SK-N-SH treated with all-trans-retinoic acid at 6 μM for 48 hours (cell line): ENCODE measurements at regions not wholly inside any gene's neighbourhood (a gene's known extent, or its start where the extent isn't known, plus 50 kb on each side); places are given as distances from the start of the nearest gene placed in this dataset.

Experiments
- BACH2 ChIP-seq: fragments of 250-450 bp; sonication (Bioruptor Pico); IDR thresholded peaks from 2 replicates; pipeline ENCODE4 v1.9.0; 2021; ENCODE audit warnings: mild to moderate bottlenecking, borderline replicate concordance
- GLIS3 ChIP-seq: fragments of 250-450 bp; sonication (Bioruptor Pico); IDR thresholded peaks from 2 replicates; pipeline ENCODE4 v1.5.0; 2020; ENCODE audit warnings: mild to moderate bottlenecking, moderate library complexity
- ISL1 ChIP-seq: fragments of 250-450 bp; sonication (Bioruptor Pico); IDR thresholded peaks from 2 replicates; pipeline ENCODE4 v2.1.2; 2022; ENCODE audit warnings: mild to moderate bottlenecking, moderate library complexity
- TCF4 ChIP-seq: fragments of 250-450 bp; sonication (Bioruptor Pico); IDR thresholded peaks from 2 replicates; pipeline ENCODE4 v1.8.0; 2021; ENCODE audit warnings: mild to moderate bottlenecking, moderate library complexity, borderline replicate concordance
- ZC3H10 ChIP-seq: fragments of 250-450 bp; sonication (Bioruptor Pico); IDR thresholded peaks from 2 replicates; pipeline ENCODE4 v1.5.1; 2021; ENCODE audit warnings: mild to moderate bottlenecking, moderate library complexity
- ZFP3 ChIP-seq: fragments of 250-450 bp; sonication (Bioruptor Pico); IDR thresholded peaks from 2 replicates; pipeline ENCODE4 v1.5.0; 2020; ENCODE audit warnings: mild to moderate bottlenecking, moderate library complexity
- ZFP30 ChIP-seq: fragments of 450-650 bp; formaldehyde crosslinking; IDR thresholded peaks from 2 replicates; pipeline ENCODE4 v1.5.0; 2022; ENCODE audit warnings: mild to moderate bottlenecking, moderate library complexity
- ZNF70 ChIP-seq: fragments of 450-650 bp; formaldehyde crosslinking; IDR thresholded peaks from 2 replicates; pipeline ENCODE4 v1.5.0; 2020; ENCODE audit warnings: mild to moderate bottlenecking, moderate library complexity
- ZNF8 ChIP-seq: fragments of 450-650 bp; formaldehyde crosslinking; IDR thresholded peaks from 2 replicates; pipeline ENCODE4 v1.5.0; 2020; ENCODE audit warnings: mild to moderate bottlenecking, moderate library complexity
- TF ChIP-seq, protein P1 (sequence below): fragments of 250-450 bp; sonication (Bioruptor Pico); IDR thresholded peaks from 2 replicates; pipeline ENCODE4 v1.5.1; 2020; ENCODE audit warnings: low read depth, mild to moderate bottlenecking, moderate library complexity
- TF ChIP-seq, protein P2 (sequence below): fragments of 250-450 bp; sonication (Bioruptor Pico); IDR thresholded peaks from 2 replicates; pipeline ENCODE4 v1.8.0; 2020; ENCODE audit warnings: mild to moderate bottlenecking, moderate library complexity, borderline replicate concordance
- TF ChIP-seq, protein P3 (sequence below): fragments of 250-450 bp; sonication (Bioruptor Pico); IDR thresholded peaks from 2 replicates; pipeline ENCODE4 v1.5.0; 2020; ENCODE audit warnings: mild to moderate bottlenecking, moderate library complexity

DNA sequence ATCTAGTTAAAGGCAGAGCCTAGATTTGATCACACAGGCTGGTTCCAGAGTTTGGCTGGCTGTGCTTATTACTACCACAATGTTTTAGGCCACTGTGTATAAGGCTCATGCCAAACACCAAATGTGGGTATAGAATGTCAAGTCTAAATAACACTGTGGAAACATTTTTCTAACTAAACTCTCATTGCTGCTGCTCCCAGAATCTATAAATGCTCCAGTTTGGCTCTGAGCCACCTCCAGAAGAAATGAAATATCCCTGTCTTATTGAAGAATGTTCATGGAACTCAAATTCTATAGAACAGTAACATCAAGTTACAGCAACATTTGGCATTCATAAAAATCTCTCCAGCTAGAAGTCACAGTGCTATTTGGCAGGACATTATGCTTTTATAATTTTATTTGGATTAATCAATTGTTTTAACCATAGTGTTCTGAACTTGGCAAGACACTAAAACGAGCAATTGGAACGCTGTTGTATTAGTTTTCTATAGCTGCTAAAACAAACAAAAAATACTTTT is 178.1 kb upstream of the COX7C start:
- TF ChIP-seq TCF4 (no peak), ZNF70 (no peak), GLIS3 (CRISPR knock-in tag) (no peak), ZFP3 (no peak), ZFP30 (CRISPR knock-in tag) (no peak), BACH2 (CRISPR knock-in tag) (no peak), ISL1 (no peak), ZC3H10 (CRISPR knock-in tag) (no peak), ZNF8 (CRISPR knock-in tag) (no peak)
- TF ChIP-seq, protein P1, sequence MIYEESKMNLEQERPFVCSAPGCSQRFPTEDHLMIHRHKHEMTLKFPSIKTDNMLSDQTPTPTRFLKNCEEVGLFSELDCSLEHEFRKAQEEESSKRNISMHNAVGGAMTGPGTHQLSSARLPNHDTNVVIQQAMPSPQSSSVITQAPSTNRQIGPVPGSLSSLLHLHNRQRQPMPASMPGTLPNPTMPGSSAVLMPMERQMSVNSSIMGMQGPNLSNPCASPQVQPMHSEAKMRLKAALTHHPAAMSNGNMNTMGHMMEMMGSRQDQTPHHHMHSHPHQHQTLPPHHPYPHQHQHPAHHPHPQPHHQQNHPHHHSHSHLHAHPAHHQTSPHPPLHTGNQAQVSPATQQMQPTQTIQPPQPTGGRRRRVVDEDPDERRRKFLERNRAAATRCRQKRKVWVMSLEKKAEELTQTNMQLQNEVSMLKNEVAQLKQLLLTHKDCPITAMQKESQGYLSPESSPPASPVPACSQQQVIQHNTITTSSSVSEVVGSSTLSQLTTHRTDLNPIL (CRISPR knock-in tag) = no peak
- TF ChIP-seq, protein P2, sequence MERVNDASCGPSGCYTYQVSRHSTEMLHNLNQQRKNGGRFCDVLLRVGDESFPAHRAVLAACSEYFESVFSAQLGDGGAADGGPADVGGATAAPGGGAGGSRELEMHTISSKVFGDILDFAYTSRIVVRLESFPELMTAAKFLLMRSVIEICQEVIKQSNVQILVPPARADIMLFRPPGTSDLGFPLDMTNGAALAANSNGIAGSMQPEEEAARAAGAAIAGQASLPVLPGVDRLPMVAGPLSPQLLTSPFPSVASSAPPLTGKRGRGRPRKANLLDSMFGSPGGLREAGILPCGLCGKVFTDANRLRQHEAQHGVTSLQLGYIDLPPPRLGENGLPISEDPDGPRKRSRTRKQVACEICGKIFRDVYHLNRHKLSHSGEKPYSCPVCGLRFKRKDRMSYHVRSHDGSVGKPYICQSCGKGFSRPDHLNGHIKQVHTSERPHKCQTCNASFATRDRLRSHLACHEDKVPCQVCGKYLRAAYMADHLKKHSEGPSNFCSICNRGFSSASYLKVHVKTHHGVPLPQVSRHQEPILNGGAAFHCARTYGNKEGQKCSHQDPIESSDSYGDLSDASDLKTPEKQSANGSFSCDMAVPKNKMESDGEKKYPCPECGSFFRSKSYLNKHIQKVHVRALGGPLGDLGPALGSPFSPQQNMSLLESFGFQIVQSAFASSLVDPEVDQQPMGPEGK (CRISPR knock-in tag) = no peak
- TF ChIP-seq, protein P3, sequence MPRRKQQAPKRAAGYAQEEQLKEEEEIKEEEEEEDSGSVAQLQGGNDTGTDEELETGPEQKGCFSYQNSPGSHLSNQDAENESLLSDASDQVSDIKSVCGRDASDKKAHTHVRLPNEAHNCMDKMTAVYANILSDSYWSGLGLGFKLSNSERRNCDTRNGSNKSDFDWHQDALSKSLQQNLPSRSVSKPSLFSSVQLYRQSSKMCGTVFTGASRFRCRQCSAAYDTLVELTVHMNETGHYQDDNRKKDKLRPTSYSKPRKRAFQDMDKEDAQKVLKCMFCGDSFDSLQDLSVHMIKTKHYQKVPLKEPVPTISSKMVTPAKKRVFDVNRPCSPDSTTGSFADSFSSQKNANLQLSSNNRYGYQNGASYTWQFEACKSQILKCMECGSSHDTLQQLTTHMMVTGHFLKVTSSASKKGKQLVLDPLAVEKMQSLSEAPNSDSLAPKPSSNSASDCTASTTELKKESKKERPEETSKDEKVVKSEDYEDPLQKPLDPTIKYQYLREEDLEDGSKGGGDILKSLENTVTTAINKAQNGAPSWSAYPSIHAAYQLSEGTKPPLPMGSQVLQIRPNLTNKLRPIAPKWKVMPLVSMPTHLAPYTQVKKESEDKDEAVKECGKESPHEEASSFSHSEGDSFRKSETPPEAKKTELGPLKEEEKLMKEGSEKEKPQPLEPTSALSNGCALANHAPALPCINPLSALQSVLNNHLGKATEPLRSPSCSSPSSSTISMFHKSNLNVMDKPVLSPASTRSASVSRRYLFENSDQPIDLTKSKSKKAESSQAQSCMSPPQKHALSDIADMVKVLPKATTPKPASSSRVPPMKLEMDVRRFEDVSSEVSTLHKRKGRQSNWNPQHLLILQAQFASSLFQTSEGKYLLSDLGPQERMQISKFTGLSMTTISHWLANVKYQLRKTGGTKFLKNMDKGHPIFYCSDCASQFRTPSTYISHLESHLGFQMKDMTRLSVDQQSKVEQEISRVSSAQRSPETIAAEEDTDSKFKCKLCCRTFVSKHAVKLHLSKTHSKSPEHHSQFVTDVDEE = no peak
